ENCODE measurements at regions not wholly inside any gene's neighbourhood (a gene's known extent, or its start where the extent isn't known, plus 50 kb on each side); places are given as distances from the start of the nearest gene placed in this dataset.

DNA sequence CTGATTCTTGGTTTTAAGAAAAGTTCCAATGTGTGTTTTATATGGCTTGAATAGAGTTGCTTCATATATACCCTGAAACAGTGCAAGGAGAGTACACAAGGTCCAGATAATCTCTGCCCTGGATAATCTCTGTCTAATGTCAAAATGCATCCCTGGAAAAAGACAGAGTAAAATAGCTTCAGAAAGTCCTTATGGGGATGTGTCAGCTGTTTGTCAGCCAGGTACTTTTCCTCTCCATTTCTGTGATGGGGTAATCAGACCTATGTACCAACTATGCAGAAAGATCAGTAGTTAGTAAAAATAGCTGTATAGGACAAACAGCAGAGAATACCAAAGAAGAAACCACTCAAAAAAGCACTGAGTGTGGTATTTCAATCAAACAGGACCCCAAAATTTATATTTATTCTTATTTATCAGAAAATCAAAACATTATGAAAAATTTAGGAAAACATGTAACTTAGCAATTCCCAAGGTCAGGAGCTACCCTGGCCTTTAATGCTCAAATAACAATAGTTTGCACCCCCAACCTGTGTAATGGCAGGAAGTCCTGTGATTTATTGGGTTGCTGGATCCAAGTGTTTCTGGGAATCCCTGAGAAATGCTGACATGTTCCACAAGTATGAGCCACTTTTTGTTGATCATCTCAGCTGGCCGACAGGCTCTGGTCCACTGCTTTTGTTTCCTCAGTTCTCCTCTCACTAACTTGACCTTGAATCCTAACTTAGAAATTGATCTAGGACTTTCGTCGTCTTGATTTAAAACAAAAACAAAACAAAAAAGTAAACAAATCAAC lies 69.6 kb downstream of the MDH1 start:
- Histone ChIP-seq H3K9me2 (replicated peaks; ENCODE audit: insufficient read depth, low read length) (no peaks in the 10 kb centered on the region), H3K4me1 (ENCODE audit: low read length) (no peaks in the 10 kb centered on the region), H2AFZ (ENCODE audit: low read length) (no peak overlapping the region), H3K27me3 (replicated peaks; ENCODE audit: insufficient read depth, low read length) (no peaks in the 10 kb centered on the region), H3K4me2 (ENCODE audit: low read depth, low read length) (no peak overlapping the region), H3K36me3 (replicated peaks; ENCODE audit: insufficient read depth, low read length) (no peaks in the 10 kb centered on the region), H4K20me1 (ENCODE audit: insufficient read depth, low read length) (no peaks in the 10 kb centered on the region), H3F3A (ENCODE audit: insufficient read depth, low read length) (no peaks in the 10 kb centered on the region), H3K27ac (ENCODE audit: low read length) (no peak overlapping the region), H3K9me3 (replicated peaks; ENCODE audit: insufficient read depth, low read length) (no peaks in the 10 kb centered on the region), H3K79me2 (ENCODE audit: low read length) (no peaks in the 10 kb centered on the region), H3K9ac (ENCODE audit: low read length) (no peak overlapping the region), H3K4me3 (ENCODE audit: low read length) (no peak overlapping the region)
- TF ChIP-seq EZH2phosphoT487 (IDR thresholded peaks at IDR 0.05; ENCODE audit: low read length) (no peak), EZH2 (optimal IDR thresholded peaks at IDR 0.05; ENCODE audit: low read depth, low read length) (no peak)
- TF ChIP-seq, protein P1, sequence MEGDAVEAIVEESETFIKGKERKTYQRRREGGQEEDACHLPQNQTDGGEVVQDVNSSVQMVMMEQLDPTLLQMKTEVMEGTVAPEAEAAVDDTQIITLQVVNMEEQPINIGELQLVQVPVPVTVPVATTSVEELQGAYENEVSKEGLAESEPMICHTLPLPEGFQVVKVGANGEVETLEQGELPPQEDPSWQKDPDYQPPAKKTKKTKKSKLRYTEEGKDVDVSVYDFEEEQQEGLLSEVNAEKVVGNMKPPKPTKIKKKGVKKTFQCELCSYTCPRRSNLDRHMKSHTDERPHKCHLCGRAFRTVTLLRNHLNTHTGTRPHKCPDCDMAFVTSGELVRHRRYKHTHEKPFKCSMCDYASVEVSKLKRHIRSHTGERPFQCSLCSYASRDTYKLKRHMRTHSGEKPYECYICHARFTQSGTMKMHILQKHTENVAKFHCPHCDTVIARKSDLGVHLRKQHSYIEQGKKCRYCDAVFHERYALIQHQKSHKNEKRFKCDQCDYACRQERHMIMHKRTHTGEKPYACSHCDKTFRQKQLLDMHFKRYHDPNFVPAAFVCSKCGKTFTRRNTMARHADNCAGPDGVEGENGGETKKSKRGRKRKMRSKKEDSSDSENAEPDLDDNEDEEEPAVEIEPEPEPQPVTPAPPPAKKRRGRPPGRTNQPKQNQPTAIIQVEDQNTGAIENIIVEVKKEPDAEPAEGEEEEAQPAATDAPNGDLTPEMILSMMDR (IDR thresholded peaks at IDR 0.05; ENCODE audit: low read length): no peak
- DNase-seq: no peak

DNA sequence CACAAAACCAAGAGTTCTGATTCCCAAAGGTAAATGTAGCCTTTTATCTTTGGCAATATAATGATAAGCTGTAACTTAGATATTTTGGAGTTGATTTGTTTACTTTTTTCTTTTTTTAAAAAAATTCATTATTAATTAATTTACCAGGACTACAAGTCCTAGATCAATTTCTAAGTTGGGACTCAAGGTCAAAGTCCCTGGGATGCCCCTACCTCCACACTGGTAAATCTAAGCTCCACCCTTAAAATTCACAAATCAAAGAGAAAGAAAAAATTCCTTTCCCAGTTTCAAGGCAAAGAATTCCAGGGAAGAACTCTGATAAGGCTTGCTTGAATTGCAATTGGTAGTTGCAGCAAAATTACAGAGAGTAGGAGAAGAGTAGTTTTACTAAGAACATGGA lies 71.3 kb downstream of the MDH1 start:
- DNase-seq: no peak
- no peak overlapping the region for H2AFZ ChIP-seq (ENCODE audit: low read length)
- H3K4me2 ChIP-seq (ENCODE audit: low read depth, low read length): no peak overlapping the region
- H3K9me2 ChIP-seq (replicated peaks; ENCODE audit: insufficient read depth, low read length): no peaks in the 10 kb centered on the region
- no peak overlapping the region for H3K4me3 ChIP-seq (ENCODE audit: low read length)
- no peaks in the 10 kb centered on the region for H3K27me3 ChIP-seq (replicated peaks; ENCODE audit: insufficient read depth, low read length)
- H3F3A ChIP-seq (ENCODE audit: insufficient read depth, low read length): no peaks in the 10 kb centered on the region
- H4K20me1 ChIP-seq (ENCODE audit: insufficient read depth, low read length): no peaks in the 10 kb centered on the region
- no peaks in the 10 kb centered on the region for H3K36me3 ChIP-seq (replicated peaks; ENCODE audit: insufficient read depth, low read length)
- no peaks in the 10 kb centered on the region for H3K79me2 ChIP-seq (ENCODE audit: low read length)
- no peak overlapping the region for H3K27ac ChIP-seq (ENCODE audit: low read length)
- no peaks in the 10 kb centered on the region for H3K9me3 ChIP-seq (replicated peaks; ENCODE audit: insufficient read depth, low read length)
- no peak overlapping the region for H3K9ac ChIP-seq (ENCODE audit: low read length)
- H3K4me1 ChIP-seq (ENCODE audit: low read length): no peaks in the 10 kb centered on the region
- TF ChIP-seq, protein P1 (IDR thresholded peaks at IDR 0.05; ENCODE audit: low read length): no peak
- no peak for TF ChIP-seq EZH2 (optimal IDR thresholded peaks at IDR 0.05; ENCODE audit: low read depth, low read length)

GRCh38 chr2:63661076-63661475 lies 72.3 kb downstream of the MDH1 start:
- H3K4me2 ChIP-seq (ENCODE audit: low read depth, low read length): no peak overlapping the region
- no peaks in the 10 kb centered on the region for H3F3A ChIP-seq (ENCODE audit: insufficient read depth, low read length)
- DNase-seq: no peak
- no peaks in the 10 kb centered on the region for H3K36me3 ChIP-seq (replicated peaks; ENCODE audit: insufficient read depth, low read length)
- H3K9me3 ChIP-seq (replicated peaks; ENCODE audit: insufficient read depth, low read length): no peaks in the 10 kb centered on the region
- no peaks in the 10 kb centered on the region for H3K27me3 ChIP-seq (replicated peaks; ENCODE audit: insufficient read depth, low read length)
- no peaks in the 10 kb centered on the region for H3K4me1 ChIP-seq (ENCODE audit: low read length)
- H2AFZ ChIP-seq (ENCODE audit: low read length): no peak overlapping the region
- no peak overlapping the region for H3K4me3 ChIP-seq (ENCODE audit: low read length)
- no peaks in the 10 kb centered on the region for H3K9me2 ChIP-seq (replicated peaks; ENCODE audit: insufficient read depth, low read length)
- H3K27ac ChIP-seq (ENCODE audit: low read length): no peak overlapping the region
- TF ChIP-seq, protein P1 (IDR thresholded peaks at IDR 0.05; ENCODE audit: low read length): no peak
- TF ChIP-seq EZH2 (optimal IDR thresholded peaks at IDR 0.05; ENCODE audit: low read depth, low read length): no peak
- TF ChIP-seq EZH2phosphoT487 (IDR thresholded peaks at IDR 0.05; ENCODE audit: low read length): no peak
- H4K20me1 ChIP-seq (ENCODE audit: insufficient read depth, low read length): no peaks in the 10 kb centered on the region
- no peak overlapping the region for H3K9ac ChIP-seq (ENCODE audit: low read length)
- no peaks in the 10 kb centered on the region for H3K79me2 ChIP-seq (ENCODE audit: low read length)
